WTC11 (cell line): ENCODE measurements at regions not wholly inside any gene's neighbourhood (a gene's known extent, or its start where the extent isn't known, plus 50 kb on each side); places are given as distances from the start of the nearest gene placed in this dataset.

Source experiments
- ATAC-seq: fragments of 200-7000 bp; cut with Tn5 transposase; 2 replicates; pipeline ENCODE4 v1.10.0; 2021; ENCODE audit warnings: mild to moderate bottlenecking, moderate library complexity
- CTCF ChIA-PET: fragments of 300-600 bp; sonication (Branson Sonifier 250); formaldehyde crosslinking; loops from one replicate; lab custom pipeline; 2021; ENCODE audit warnings: antibody characterized with exemption; lab: Charles Lee
- POLR2A ChIA-PET: fragments of 350-600 bp; sonication (Branson Sonifier 250); formaldehyde crosslinking; loops from one replicate; lab custom pipeline; 2021; ENCODE audit warnings: antibody characterized with exemption; lab: Charles Lee
- DNase-seq: peaks from one replicate; pipeline ENCODE4 v3.0.0; 2021; ENCODE audit warnings: low spot score
- H3K27ac Mint-ChIP-seq: 2 replicates; pipeline ENCODE4 v1.8.0; 2021; ENCODE audit warnings: mixed read lengths
- H3K27me3 Mint-ChIP-seq: 2 replicates; pipeline ENCODE4 v1.8.0; 2021; ENCODE audit warnings: low read depth, mild to moderate bottlenecking, moderate library complexity, mixed read lengths
- H3K36me3 Mint-ChIP-seq: 2 replicates; pipeline ENCODE4 v1.8.0; 2021; ENCODE audit warnings: mixed read lengths
- H3K4me1 Mint-ChIP-seq: 2 replicates; pipeline ENCODE4 v1.8.0; 2022; ENCODE audit warnings: mixed read lengths
- H3K4me3 Mint-ChIP-seq: 2 replicates; pipeline ENCODE4 v1.8.0; 2021; ENCODE audit warnings: mild to moderate bottlenecking, moderate library complexity, mixed read lengths
- H3K9me3 Mint-ChIP-seq: 2 replicates; pipeline ENCODE4 v1.8.0; 2021; ENCODE audit warnings: mixed read lengths
- ARID4B ChIP-seq: sonication (generic); formaldehyde crosslinking; IDR thresholded peaks from 2 replicates; pipeline ENCODE4 v1.8.0; 2023; ENCODE audit warnings: missing genetic modification reagents, mild to moderate bottlenecking, borderline replicate concordance
- ETV6 ChIP-seq: sonication (generic); formaldehyde crosslinking; IDR thresholded peaks from 2 replicates; pipeline ENCODE4 v1.8.1; 2022; ENCODE audit warnings: mild to moderate bottlenecking, missing genetic modification reagents
- HMGA2 ChIP-seq: fragments of 250-450 bp; sonication (Bioruptor Pico); IDR thresholded peaks from 2 replicates; pipeline ENCODE4 v1.4.0; 2021; ENCODE audit warnings: mild to moderate bottlenecking, moderate library complexity
- NR1H2 ChIP-seq: sonication (generic); formaldehyde crosslinking; IDR thresholded peaks from 2 replicates; pipeline ENCODE4 v1.9.0; 2021; ENCODE audit warnings: mild to moderate bottlenecking, moderate library complexity, missing genetic modification reagents
- SMAD3 ChIP-seq: sonication (generic); formaldehyde crosslinking; IDR thresholded peaks from 2 replicates; pipeline ENCODE4 v1.8.0; 2022; ENCODE audit warnings: missing genetic modification reagents, mild to moderate bottlenecking, borderline replicate concordance
- TEAD1 ChIP-seq: sonication (generic); formaldehyde crosslinking; IDR thresholded peaks from 2 replicates; pipeline ENCODE4 v1.8.0; 2022; ENCODE audit warnings: mild to moderate bottlenecking, missing genetic modification reagents
- ZNF121 ChIP-seq: sonication (generic); formaldehyde crosslinking; IDR thresholded peaks from 2 replicates; pipeline ENCODE4 v1.8.0; 2023; ENCODE audit warnings: missing genetic modification reagents
- ZNF219 ChIP-seq: sonication (generic); formaldehyde crosslinking; IDR thresholded peaks from 2 replicates; pipeline ENCODE4 v1.8.0; 2023; ENCODE audit warnings: missing genetic modification reagents, mild to moderate bottlenecking, borderline replicate concordance
- ZNF281 ChIP-seq: sonication (generic); formaldehyde crosslinking; IDR thresholded peaks from 2 replicates; pipeline ENCODE4 v1.8.0; 2023; ENCODE audit warnings: mild to moderate bottlenecking, missing genetic modification reagents
- TF ChIP-seq, protein P1 (sequence below): fragments of 250-450 bp; sonication (Bioruptor Pico); IDR thresholded peaks from 2 replicates; pipeline ENCODE4 v1.9.0; 2021; ENCODE audit warnings: mild to moderate bottlenecking, borderline replicate concordance
- TF ChIP-seq, protein P2 (sequence below): sonication (generic); formaldehyde crosslinking; IDR thresholded peaks from 2 replicates; pipeline ENCODE4 v1.8.1; 2022; ENCODE audit warnings: missing genetic modification reagents, borderline replicate concordance

DNA sequence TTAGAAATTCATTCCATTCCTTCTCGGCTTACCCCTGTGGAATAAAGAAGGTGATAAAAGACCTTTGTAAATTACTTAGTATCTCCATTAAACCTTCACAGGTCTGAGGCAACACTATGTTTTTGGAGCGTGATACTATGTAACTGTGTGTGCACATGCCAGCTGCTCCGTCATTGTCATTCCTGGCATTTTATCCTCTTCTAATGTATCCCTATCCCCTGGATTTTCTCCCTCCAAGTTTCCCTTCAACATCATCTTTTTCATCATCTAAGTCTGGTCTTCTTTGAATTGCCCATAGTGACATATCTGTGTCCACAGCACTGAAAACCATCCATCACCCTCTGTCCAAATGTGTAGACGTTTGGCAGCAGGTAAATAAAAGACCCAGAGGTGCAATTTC lies 125.7 kb downstream of the TEX36 start (continued):
- TF ChIP-seq, protein P1, sequence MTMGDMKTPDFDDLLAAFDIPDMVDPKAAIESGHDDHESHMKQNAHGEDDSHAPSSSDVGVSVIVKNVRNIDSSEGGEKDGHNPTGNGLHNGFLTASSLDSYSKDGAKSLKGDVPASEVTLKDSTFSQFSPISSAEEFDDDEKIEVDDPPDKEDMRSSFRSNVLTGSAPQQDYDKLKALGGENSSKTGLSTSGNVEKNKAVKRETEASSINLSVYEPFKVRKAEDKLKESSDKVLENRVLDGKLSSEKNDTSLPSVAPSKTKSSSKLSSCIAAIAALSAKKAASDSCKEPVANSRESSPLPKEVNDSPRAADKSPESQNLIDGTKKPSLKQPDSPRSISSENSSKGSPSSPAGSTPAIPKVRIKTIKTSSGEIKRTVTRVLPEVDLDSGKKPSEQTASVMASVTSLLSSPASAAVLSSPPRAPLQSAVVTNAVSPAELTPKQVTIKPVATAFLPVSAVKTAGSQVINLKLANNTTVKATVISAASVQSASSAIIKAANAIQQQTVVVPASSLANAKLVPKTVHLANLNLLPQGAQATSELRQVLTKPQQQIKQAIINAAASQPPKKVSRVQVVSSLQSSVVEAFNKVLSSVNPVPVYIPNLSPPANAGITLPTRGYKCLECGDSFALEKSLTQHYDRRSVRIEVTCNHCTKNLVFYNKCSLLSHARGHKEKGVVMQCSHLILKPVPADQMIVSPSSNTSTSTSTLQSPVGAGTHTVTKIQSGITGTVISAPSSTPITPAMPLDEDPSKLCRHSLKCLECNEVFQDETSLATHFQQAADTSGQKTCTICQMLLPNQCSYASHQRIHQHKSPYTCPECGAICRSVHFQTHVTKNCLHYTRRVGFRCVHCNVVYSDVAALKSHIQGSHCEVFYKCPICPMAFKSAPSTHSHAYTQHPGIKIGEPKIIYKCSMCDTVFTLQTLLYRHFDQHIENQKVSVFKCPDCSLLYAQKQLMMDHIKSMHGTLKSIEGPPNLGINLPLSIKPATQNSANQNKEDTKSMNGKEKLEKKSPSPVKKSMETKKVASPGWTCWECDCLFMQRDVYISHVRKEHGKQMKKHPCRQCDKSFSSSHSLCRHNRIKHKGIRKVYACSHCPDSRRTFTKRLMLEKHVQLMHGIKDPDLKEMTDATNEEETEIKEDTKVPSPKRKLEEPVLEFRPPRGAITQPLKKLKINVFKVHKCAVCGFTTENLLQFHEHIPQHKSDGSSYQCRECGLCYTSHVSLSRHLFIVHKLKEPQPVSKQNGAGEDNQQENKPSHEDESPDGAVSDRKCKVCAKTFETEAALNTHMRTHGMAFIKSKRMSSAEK (CRISPR knock-in tag): no peak
- TF ChIP-seq HMGA2 (CRISPR knock-in tag) (no peak), TEAD1 (CRISPR knock-in tag) (no peak), ZNF121 (no peak), ARID4B (no peak), SMAD3 (CRISPR knock-in tag) (no peak)
- TF ChIP-seq, protein P2, sequence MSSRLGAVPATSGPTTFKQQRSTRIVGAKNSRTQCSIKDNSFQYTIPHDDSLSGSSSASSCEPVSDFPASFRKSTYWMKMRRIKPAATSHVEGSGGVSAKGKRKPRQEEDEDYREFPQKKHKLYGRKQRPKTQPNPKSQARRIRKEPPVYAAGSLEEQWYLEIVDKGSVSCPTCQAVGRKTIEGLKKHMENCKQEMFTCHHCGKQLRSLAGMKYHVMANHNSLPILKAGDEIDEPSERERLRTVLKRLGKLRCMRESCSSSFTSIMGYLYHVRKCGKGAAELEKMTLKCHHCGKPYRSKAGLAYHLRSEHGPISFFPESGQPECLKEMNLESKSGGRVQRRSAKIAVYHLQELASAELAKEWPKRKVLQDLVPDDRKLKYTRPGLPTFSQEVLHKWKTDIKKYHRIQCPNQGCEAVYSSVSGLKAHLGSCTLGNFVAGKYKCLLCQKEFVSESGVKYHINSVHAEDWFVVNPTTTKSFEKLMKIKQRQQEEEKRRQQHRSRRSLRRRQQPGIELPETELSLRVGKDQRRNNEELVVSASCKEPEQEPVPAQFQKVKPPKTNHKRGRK (CRISPR knock-in tag): no peak

DNA sequence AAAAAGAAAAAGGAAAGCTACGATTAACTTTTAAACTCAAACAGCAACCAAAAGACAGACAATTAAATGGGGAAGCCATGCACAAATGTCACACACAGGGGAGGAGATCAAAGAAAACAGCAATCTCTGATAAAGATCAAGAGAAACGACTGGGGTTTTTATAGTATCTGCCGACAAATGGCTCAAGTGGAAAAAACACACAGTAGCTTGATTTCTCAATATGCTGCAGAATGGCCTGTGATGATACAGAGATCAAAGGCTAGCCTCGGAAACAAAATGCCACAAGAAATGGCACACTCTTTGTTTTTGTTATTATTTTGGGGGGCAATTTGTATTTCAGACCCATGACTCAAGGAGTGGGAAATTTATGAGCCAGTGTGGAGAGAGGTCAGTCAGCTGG lies 126.1 kb downstream of the TEX36 start:
- peaks cover 5% of the 10 kb centered on the region; the same call in 1 of the 2 replicates for H3K27me3 Mint-ChIP-seq
- peaks cover 11% of the 10 kb centered on the region for H3K4me1 Mint-ChIP-seq
- no peak for TF ChIP-seq ETV6 (CRISPR knock-in tag)
- no peak for TF ChIP-seq ZNF281 (CRISPR knock-in tag)
- TF ChIP-seq ZNF219 (CRISPR knock-in tag): no peak
- H3K27ac Mint-ChIP-seq: no peak overlapping the region
- CTCF ChIA-PET: no interaction called here
- H3K9me3 Mint-ChIP-seq: peaks cover 18% of the 10 kb centered on the region
- no peak for DNase-seq
- no peak for ATAC-seq
- POLR2A ChIA-PET: no interaction called here
- H3K4me3 Mint-ChIP-seq: no peak overlapping the region
- no peaks in the 10 kb centered on the region for H3K36me3 Mint-ChIP-seq

DNA sequence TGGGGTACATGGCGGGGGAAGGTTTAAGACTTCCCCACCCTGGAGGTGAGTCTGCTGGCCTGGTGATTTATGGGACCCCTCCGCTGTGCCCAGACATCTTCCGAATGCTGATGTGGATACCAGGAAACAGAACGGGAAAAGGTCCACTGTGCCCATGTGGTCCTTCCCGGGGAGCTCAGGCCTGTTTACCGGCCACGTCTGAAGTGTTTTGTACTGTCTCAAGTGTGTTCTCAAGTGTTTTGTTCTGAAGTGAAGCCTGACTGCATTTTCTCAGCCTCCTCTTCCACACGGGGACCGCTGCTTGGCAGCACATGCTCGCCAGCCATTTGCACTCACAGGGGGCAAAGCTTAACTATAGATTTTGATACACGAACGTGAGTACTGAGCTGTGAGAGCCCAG lies 127.2 kb downstream of the TEX36 start:
- Mint-ChIP-seq H3K9me3 (peaks cover 18% of the 10 kb centered on the region), H3K36me3 (no peaks in the 10 kb centered on the region), H3K27me3 (peaks cover 5% of the 10 kb centered on the region), H3K27ac (no peak overlapping the region), H3K4me1 (peaks cover 11% of the 10 kb centered on the region), H3K4me3 (no peak overlapping the region)
- ATAC-seq (no peak), DNase-seq (no peak)
- CTCF ChIA-PET: interaction anchor here (1.0 kb wide), 1 partner anchor 34 kb away, joined by 3 read pairs; no protein-coding TSS in a partner anchor
- TF ChIP-seq ARID4B: no peak
- no peak for TF ChIP-seq ZNF281 (CRISPR knock-in tag)
- TF ChIP-seq NR1H2 (CRISPR knock-in tag): no peak
- POLR2A ChIA-PET: no interaction called here
